Non-pigmented ciliary epithelial cell (primary cell): ENCODE measurements at regions not wholly inside any gene's neighbourhood (a gene's known extent, or its start where the extent isn't known, plus 50 kb on each side); places are given as distances from the start of the nearest gene placed in this dataset.
"Not testable (repeated sequence)": the region's sequence is repeated elsewhere in the genome, so short reads cannot be mapped to it uniquely, and the experiment has no call there.

Experiments
- DNase-seq: peaks from one replicate; pipeline ENCODE4 v3.0.0-alpha.2; 2010; ENCODE audit warnings: low read depth

- no peak for DNase-seq
Observed at GRCh38 chr4:189185810-189186432, 754.8 kb upstream of the FRG1 start.

DNA sequence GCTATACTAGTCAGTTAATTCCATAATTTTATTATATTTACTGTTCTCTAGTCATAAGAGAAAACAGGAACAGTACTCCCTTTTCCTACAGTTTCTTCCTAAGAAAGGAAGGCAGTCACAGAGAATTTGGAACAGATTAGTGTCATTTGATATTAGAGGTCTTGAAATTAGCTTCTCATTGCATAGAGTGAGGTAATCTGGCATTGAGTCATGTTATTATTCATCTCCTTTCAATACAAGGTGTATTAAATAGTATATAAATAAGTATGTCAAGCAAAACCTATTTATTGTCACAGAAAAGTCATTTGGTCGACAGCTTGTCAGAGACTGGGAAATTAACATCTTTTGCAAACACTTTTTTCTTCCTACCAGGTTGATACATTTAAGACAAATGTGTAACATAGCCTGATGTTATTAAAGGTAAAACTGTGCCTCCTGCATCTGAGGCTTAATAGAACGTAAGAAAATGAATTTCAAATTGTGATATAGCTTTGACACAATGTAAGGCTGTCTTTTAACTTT is 753.1 kb upstream of the FRG1 start:
- DNase-seq: no peak

GRCh38 chr4:189198624-189199023 is 742.0 kb upstream of the FRG1 start:
- DNase-seq: no peak

- no peak for DNase-seq
Observed at GRCh38 chr4:189200353-189200752, 740.3 kb upstream of the FRG1 start.

DNA sequence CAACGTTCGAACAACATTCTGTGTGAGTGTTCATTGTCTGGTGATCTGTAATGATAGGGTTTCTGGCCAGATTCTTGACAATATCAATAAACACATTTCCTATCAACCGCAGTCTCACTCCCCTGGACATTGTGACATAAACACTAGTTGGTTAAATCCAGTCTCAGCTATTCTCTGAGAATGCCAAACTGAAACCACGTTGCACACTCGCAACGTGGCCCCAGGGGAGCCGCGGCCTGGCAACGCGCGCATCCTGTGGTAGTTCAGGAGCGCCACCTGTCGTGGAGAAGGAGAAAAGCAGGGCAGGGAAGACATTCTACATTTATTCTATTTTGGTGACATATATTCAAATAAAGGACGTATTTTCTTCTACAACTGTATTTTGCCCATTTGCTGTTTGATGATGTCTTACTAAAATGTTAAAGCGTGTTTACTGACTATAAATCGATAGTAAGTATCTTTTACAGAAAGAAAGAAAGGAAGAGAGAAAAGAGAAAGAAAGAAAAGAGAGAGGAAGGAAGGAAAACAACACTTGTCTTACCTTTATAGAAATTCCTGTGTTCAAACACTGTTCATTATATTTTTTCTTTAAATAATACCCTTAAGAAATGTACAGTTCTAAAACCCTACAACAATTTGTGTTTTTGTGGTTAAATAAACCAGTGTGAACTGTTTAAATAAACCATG is 738.3 kb upstream of the FRG1 start:
- DNase-seq: peak; percentile 31

- peak; percentile 14 for DNase-seq
Observed at GRCh38 chr4:189202869-189203271, 737.8 kb upstream of the FRG1 start.

DNA sequence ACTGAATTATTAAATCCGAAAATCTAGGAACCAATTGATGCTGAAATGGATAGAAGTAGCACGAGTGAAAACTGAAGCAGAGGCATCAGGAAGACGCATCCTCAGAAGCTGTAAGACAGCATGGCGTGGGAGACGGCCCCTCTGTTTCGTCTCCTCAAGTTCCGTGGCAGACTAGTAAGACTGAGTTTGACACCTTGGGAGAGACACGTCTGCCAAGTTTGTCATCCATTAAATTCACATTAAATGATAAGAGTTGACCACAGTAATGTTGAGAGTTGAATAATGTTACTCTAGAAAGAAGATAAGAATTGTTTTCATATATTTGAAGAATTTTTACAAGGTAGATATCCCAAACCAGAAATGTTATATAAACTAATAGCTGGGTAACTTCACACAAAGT is 736.1 kb upstream of the FRG1 start:
- DNase-seq: no peak

GRCh38 chr4:189206953-189207352 is 733.7 kb upstream of the FRG1 start:
- DNase-seq: no peak

- no peak for DNase-seq
Observed at GRCh38 chr4:189207872-189208271, 732.8 kb upstream of the FRG1 start.

DNA sequence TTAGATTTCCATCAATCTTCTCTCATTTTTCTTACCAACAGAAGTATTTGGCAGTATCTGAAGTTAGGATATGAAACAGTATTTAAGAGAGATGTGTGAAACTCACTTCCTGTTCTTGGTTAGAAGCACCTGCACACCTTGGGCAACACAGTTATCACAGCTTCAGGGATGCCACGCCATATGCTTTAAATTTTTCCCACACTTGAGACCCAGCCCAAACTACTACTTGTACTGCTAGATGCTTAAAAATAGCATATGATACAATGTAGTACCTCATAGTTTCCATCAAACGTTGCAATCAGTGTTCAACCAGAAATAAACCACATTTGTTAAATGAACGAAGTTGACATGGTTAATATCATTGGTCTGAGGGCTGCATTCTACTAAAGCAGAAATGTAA is 725.1 kb upstream of the FRG1 start:
- no peak for DNase-seq

DNA sequence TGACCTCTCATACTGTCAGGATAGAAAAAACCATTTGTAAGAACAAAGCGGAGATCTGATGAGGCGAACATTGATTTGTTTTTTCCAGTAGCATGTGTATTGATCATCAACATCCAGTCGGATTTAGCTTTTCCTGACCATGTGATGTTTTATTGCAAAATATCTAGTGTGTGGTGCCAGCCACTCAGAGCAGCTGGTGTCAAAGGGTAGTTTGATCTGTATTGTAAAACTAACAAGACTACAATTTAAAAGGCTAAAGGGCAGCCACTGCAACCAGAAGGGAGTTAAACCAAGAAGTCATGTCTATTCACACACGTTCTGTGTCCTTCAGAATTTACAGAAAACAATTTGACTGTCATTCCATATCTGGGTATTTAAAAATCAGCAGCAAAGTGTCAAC is 719.0 kb upstream of the FRG1 start:
- no peak for DNase-seq

GRCh38 chr4:189228726-189229125 is 711.9 kb upstream of the FRG1 start:
- no peak for DNase-seq

DNA sequence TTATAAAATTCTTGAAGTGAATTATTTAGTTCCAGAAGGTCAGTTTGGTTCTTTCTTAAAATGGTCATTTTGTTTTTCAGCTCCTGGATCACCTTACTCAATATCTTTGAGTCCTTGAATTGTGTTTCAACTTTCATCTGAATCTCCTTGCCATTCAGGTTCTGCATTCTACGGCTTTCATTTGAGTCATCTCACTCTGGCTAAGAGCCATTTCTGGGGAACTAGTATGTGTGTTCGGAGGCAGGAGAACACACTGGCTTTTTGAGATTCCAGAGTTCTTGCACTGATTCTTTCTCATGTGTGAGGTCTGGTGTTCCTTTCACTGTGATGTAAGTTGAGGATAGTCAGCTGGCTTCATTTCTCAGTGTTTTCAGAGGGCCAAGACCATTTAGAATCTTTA is 708.4 kb upstream of the FRG1 start:
- DNase-seq: no peak

DNA sequence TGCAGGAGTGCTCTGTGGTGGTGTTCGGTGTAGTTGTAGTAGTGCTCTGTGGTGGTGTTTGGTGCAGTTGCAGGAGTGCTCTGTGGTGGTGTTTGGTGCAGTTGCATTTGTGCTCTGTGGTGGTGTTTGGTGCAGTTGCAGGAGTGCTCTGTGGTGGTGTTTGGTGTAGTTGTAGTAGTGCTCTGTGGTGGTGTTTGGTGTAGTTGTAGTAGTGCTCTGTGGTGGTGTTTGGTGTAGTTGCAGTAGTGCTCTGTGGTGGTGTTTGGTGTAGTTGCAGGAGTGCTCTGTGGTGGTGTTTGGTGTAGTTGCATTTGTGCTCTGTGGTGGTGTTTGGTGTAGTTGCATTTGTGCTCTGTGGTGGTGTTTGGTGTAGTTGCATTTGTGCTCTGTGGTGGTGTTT is 706.9 kb upstream of the FRG1 start:
- DNase-seq: not testable (repeated sequence)

DNA sequence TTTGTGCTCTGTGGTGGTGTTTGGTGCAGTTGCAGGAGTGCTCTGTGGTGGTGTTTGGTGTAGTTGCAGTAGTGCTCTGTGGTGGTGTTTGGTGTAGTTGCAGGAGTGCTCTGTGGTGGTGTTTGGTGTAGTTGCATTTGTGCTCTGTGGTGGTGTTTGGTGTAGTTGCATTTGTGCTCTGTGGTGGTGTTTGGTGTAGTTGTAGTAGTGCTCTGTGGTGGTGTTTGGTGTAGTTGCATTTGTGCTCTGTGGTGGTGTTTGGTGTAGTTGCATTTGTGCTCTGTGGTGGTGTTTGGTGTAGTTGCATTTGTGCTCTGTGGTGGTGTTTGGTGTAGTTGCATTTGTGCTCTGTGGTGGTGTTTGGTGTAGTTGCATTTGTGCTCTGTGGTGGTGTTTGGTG is 705.7 kb upstream of the FRG1 start:
- DNase-seq: not testable (repeated sequence)

DNA sequence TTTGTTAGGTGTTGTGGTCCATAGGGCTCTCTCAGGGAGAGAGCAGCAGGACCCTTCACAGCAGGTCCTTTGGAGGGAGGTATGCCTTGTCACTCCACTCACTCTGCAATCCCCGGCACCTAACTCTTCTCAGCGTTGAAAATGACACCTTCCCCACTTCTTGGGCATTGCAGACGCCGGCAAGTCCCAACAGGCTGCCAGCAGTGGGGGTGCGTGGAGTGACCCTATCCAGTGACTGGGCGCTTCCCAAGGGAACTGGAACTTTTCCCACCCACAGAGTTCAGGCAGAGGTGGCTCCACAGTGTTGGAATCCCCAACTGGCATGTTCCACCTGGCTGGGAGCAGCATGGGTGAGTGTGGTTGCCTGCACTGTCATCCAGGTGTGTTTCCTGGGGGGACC is 705.1 kb upstream of the FRG1 start:
- no peak for DNase-seq

DNA sequence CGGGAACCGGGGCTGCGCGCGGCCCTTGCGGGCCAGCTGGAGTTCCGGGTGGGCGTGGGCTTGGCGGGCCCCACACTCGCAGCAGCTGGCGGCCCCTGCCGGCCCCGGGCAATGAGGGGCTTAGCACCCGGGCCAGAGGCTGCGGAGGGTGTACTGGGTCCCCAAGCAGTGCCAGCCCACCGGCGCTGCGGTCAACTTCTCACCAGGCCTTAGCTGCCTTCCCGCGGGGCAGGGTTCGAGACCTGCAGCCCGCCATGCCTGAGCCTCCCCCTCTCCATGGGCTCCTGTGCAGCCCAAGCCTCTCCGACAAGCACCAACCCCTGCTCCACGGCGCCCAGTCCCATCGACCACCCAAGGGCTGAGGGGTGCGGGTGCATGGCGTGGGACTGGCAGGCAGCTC is 704.4 kb upstream of the FRG1 start:
- not testable (repeated sequence) for DNase-seq

- DNase-seq: no peak
Observed at GRCh38 chr4:189237340-189237739, 703.3 kb upstream of the FRG1 start.

DNA sequence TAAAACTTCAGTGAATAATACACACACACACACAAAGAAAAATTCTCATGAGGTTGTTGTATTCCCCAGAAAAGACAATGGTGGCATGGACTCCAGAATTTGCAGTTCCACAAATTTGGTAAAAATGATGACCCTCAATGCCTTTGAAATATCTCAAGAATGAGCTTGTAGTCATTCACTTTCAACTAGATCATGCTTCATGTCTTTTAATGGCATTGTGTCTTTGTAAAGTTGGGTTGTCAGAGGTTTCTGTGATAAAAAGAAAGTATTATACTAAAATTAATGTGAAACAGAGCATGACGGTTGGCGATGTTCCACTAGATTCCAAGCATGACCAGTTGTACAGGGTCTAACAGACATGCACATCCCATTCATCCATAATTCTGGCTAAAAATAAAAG is 685.0 kb upstream of the FRG1 start:
- no peak for DNase-seq

- no peak for DNase-seq
Observed at GRCh38 chr4:189261475-189261874, 679.2 kb upstream of the FRG1 start.

DNA sequence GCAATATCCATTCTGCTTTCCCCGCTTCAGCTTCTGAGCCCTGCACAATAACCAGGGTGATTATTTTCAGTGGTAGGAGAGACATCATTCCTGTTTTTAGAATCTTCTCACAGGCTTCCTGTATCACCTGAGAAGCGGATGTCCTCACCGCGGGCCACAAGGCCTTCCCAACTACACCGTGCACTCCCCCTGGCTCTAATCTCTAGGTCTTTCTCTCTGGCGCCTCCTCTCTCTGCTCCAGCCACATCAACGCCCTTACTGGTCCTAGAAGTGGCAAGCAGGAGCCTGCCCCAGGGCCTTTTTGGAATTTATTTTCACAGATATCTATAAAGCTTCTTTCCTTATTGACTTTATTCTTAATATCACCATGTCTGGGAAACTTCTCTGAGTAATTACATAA is 675.2 kb upstream of the FRG1 start:
- no peak for DNase-seq

- no peak for DNase-seq
Observed at GRCh38 chr4:189267312-189267965, 673.2 kb upstream of the FRG1 start.

- no peak for DNase-seq
Observed at GRCh38 chr4:189278597-189279165, 662.0 kb upstream of the FRG1 start.
